Ovary (tissue), 3 donors: ENCODE measurements at regions not wholly inside any gene's neighbourhood (a gene's known extent, or its start where the extent isn't known, plus 50 kb on each side); places are given as distances from the start of the nearest gene placed in this dataset.

ENCODE experiments used
- POLR2A ChIP-seq: fragments of 450-650 bp; IDR thresholded peaks from one replicate; pipeline ENCODE4 v1.6.1; 2017; ENCODE audit warnings: antibody characterized with exemption, mild to moderate bottlenecking, moderate library complexity
- TF ChIP-seq, protein P1 (sequence below), 3 donors: fragments of 450-650 bp in 2 of 3; fragments of 200-600 bp in 1 of 3; IDR thresholded peaks; one replicate each; pipeline versions ENCODE4 v1.5.1 to v1.8.0; 2016 to 2022; ENCODE audit warnings: antibody characterized with exemption in 3 of 3, mild to moderate bottlenecking in 1 of 3
- donor health status: DM: no; HTN: no; CAD: no.

GRCh38 chr13:46495066-46495465, 57.9 kb upstream of the LRCH1 start:
- TF ChIP-seq, protein P1, sequence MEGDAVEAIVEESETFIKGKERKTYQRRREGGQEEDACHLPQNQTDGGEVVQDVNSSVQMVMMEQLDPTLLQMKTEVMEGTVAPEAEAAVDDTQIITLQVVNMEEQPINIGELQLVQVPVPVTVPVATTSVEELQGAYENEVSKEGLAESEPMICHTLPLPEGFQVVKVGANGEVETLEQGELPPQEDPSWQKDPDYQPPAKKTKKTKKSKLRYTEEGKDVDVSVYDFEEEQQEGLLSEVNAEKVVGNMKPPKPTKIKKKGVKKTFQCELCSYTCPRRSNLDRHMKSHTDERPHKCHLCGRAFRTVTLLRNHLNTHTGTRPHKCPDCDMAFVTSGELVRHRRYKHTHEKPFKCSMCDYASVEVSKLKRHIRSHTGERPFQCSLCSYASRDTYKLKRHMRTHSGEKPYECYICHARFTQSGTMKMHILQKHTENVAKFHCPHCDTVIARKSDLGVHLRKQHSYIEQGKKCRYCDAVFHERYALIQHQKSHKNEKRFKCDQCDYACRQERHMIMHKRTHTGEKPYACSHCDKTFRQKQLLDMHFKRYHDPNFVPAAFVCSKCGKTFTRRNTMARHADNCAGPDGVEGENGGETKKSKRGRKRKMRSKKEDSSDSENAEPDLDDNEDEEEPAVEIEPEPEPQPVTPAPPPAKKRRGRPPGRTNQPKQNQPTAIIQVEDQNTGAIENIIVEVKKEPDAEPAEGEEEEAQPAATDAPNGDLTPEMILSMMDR (IDR thresholded peaks at IDR 0.05), result no peak
- TF ChIP-seq POLR2A, result no peak
